HL-60 (cell line): ENCODE measurements at regions not wholly inside any gene's neighbourhood (a gene's known extent, or its start where the extent isn't known, plus 50 kb on each side); places are given as distances from the start of the nearest gene placed in this dataset.

Source experiments
- GABPA ChIP-seq: IDR thresholded peaks from 2 replicates; pipeline ENCODE4 v1.6.1; 2012; ENCODE audit warnings: low read depth
- POLR2AphosphoS5 ChIP-seq: IDR thresholded peaks from 2 replicates; pipeline ENCODE4 v1.6.1; 2012; ENCODE audit warnings: low read depth
- TF ChIP-seq, protein P1 (sequence below): IDR thresholded peaks from one replicate; pipeline ENCODE4 v1.5.1; 2011; ENCODE audit warnings: low read length, control low read depth, inconsistent platforms; ENCODE audit not compliant: insufficient read depth
- TF ChIP-seq, protein P2 (sequence below): IDR thresholded peaks from 2 replicates; pipeline ENCODE4 v1.6.1; 2012; ENCODE audit warnings: low read depth; ENCODE audit not compliant: insufficient replicate concordance

DNA sequence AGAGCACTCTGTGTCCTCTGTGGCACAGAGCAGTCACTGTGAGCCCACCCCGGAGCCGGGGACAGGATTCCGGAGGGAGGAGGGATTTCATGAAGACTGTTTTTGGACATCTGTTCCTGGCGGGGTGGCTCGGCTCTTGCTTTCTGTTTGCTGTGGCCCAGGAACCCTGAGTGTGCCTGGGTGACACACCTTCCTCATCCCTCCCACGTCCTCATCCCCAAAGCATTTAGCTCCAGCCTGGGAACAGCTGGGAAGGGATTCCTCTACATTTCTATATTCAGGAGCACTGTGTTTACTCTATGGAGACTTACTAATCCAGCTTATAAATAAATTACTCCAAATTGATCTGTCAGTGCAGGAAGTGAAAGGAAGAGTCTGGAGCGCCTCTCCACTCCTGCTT, 97.8 kb upstream of the UBL3 start:
- TF ChIP-seq, protein P1, sequence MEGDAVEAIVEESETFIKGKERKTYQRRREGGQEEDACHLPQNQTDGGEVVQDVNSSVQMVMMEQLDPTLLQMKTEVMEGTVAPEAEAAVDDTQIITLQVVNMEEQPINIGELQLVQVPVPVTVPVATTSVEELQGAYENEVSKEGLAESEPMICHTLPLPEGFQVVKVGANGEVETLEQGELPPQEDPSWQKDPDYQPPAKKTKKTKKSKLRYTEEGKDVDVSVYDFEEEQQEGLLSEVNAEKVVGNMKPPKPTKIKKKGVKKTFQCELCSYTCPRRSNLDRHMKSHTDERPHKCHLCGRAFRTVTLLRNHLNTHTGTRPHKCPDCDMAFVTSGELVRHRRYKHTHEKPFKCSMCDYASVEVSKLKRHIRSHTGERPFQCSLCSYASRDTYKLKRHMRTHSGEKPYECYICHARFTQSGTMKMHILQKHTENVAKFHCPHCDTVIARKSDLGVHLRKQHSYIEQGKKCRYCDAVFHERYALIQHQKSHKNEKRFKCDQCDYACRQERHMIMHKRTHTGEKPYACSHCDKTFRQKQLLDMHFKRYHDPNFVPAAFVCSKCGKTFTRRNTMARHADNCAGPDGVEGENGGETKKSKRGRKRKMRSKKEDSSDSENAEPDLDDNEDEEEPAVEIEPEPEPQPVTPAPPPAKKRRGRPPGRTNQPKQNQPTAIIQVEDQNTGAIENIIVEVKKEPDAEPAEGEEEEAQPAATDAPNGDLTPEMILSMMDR: no peak
- TF ChIP-seq, protein P2, sequence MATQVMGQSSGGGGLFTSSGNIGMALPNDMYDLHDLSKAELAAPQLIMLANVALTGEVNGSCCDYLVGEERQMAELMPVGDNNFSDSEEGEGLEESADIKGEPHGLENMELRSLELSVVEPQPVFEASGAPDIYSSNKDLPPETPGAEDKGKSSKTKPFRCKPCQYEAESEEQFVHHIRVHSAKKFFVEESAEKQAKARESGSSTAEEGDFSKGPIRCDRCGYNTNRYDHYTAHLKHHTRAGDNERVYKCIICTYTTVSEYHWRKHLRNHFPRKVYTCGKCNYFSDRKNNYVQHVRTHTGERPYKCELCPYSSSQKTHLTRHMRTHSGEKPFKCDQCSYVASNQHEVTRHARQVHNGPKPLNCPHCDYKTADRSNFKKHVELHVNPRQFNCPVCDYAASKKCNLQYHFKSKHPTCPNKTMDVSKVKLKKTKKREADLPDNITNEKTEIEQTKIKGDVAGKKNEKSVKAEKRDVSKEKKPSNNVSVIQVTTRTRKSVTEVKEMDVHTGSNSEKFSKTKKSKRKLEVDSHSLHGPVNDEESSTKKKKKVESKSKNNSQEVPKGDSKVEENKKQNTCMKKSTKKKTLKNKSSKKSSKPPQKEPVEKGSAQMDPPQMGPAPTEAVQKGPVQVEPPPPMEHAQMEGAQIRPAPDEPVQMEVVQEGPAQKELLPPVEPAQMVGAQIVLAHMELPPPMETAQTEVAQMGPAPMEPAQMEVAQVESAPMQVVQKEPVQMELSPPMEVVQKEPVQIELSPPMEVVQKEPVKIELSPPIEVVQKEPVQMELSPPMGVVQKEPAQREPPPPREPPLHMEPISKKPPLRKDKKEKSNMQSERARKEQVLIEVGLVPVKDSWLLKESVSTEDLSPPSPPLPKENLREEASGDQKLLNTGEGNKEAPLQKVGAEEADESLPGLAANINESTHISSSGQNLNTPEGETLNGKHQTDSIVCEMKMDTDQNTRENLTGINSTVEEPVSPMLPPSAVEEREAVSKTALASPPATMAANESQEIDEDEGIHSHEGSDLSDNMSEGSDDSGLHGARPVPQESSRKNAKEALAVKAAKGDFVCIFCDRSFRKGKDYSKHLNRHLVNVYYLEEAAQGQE: no peak
- no peak for TF ChIP-seq POLR2AphosphoS5
- TF ChIP-seq GABPA: no peak
